ENCODE measurements at regions not wholly inside any gene's neighbourhood (a gene's known extent, or its start where the extent isn't known, plus 50 kb on each side); places are given as distances from the start of the nearest gene placed in this dataset.

- TF ChIP-seq CTCF (IDR thresholded peaks at IDR 0.05) (no peak), POLR2A (IDR thresholded peaks at IDR 0.05) (no peak), EP300 (IDR thresholded peaks at IDR 0.05) (no peak)
These were observed 104.3 kb downstream of the MEX3B start for GRCh38 chr15:81941479-81941878.
